Stimulated activated CD8-positive, alpha-beta memory T cell treated with anti-CD3 and anti-CD28 coated beads, Interleukin-7, amount 100 ng/mL, for 48 hours (primary cell): ENCODE measurements at regions not wholly inside any gene's neighbourhood (a gene's known extent, or its start where the extent isn't known, plus 50 kb on each side); places are given as distances from the start of the nearest gene placed in this dataset.
"Not testable (repeated sequence)": the region's sequence is repeated elsewhere in the genome, so short reads cannot be mapped to it uniquely, and the experiment has no call there.

ENCODE experiments used
- DNase-seq, 2 donors: peaks; one replicate each; pipeline ENCODE4 v3.0.0-alpha.2; 2020; ENCODE audit warnings: low read depth in 1 of 2; ENCODE audit errors: extremely low read depth in 1 of 2

DNA sequence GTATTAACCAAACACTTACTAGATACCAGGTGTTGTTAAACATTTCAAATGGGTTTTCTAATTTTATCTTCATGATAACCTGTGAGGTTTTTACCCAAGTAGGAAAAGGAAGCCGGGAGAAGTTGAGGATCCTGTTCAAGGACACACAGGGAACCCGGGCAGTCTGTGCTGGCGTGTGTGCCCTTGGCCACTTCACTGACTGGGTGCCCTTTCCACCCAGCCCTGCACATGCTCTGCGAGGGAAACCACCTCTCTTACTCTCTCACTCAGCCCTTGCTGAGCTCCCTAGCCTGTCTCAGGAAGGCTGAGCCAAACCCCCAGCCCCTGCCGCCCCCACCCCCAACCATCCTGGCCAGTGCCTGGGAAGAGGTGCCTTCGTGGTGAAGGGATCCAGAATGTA is 51.8 kb downstream of the TEX44 start:
- DNase-seq: no peak

DNA sequence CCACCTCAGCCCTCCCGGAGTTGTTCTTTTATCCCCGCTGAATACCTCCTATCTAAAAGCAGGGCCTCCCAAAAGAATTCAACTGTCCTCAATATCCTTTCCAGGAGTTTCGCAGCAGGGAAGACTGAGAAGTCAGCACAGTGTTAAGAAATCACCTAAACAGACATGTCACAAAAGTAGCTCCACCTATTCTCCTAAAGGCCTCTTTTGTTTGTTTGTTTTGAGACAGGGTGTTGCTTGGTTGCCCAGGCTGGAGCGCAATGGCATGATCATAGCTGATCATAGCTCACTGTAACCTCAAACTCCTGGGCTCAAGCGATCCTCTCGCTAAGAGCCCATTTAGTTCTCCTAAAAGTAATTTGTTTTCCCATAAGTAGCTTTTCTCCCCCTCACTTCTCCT is 53.8 kb downstream of the TEX44 start:
- no peak for DNase-seq

DNA sequence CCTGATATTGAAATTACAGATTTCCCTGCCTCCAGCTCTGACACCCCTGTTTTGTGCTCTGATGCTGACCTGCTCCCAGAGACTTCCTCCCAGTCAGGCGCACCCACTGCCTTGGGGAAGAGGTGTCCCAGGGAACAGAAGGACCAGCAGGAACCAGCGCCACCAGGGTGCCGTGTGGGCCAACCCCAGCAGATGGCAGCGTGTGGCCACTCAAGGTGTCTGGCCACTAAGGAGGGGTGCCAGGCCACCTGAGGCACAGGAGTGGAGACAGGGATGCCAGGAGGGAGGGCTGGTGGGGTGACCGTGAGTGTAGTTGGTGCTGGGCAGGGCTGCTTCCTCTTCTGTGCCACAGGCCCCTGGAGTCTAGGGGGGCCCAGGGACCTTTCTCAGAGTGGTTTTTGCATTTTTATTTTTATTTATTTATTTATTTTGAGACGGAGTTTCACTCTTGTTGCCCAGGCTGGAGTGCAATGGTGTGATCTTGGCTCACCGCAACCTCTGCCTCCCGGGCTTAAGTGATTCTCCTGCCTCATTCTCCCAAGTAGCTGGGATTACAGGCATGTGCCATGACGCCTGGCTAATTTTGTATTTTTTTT is 56.0 kb downstream of the TEX44 start:
- DNase-seq: peak in 1 of 2 donors; percentile 31

DNA sequence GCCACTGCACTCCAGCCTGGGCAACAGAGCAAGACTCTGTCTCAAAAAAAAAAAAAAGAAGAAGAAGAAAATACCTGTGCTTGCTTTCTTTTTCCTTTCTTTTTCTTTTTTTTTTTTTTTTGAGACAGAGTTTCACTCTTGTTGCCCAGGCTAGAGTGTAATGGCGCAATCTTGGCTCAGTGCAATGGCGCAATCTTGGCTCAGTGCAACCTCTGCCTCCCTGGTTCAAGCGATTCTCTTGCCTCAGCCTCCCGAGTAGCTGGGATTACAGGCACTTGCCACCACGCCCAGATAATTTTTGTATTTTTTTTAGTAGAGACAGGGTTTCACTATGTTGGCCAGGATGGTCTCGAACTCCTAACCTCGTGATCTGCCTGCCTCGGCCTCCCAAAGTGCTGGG is 56.8 kb upstream of the PTMA start:
- not testable (repeated sequence) for DNase-seq

DNA sequence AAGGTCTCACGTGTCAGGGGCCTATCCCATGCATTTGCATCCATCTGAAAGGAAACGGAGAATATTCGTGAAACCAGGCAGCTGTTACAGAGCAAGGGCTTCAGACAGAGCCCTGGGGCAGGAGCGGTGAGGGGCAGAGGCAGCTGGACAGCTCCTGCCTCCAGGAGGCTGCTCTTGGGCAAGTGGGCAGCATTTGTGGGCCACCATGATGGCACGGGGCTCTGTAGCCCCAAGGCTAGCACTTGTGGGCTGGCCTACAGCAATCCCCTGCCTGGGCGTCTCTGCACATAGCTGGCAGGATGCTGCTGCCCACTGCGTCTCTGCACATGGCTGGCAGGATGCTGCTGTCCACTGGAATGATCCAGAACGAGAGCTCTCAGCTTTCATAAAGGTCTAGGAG is 52.8 kb upstream of the PTMA start:
- DNase-seq: no peak

DNA sequence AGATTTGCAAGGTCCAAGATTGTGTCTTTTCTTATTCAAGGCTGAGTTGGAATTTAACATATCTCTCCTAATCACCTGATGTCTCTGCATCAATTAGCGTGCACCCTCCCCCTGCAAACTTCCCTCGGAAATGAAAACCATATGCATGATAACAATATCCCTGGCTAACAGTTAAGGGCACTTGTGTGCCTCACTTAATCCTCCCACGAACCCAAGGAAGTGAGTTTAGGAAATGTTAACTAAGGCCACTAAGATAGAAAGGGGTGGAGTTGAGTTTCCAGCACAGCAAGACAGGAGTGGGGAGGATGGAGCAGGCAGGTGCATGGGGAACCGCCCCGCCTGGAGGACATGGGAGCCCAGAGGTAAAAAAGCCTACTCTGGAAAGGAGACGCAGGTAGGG is 52.4 kb upstream of the PTMA start:
- DNase-seq: no peak
